SK-N-SH (cell line): ENCODE measurements at regions not wholly inside any gene's neighbourhood (a gene's known extent, or its start where the extent isn't known, plus 50 kb on each side); places are given as distances from the start of the nearest gene placed in this dataset.

Experiments
- CTCF ChIA-PET: fragments of 300-600, 350-600 bp; formaldehyde crosslinking; extraction: SDS; loops from one replicate; lab custom pipeline; 2021; lab: Yijun Ruan, JAX
- POLR2A ChIA-PET: fragments of 350-600 bp; sonication (Branson Sonifier 250); formaldehyde crosslinking; extraction: SDS; loops from one replicate; lab custom pipeline; 2020; ENCODE audit warnings: antibody characterized with exemption, inconsistent platforms; lab: Yijun Ruan, JAX
- DNase-seq: peaks from one replicate; pipeline ENCODE4 v3.0.0; 2012
- H2AFZ ChIP-seq: fragments of 200-600 bp; sonication (generic); 2 replicates; pipeline ENCODE4 v1.8.1; 2016; ENCODE audit warnings: antibody characterized with exemption, mild to moderate bottlenecking, low read depth
- H3F3A ChIP-seq: fragments of 200-600 bp; sonication (generic); replicated peaks from 2 replicates; pipeline ENCODE3; 2016; ENCODE audit warnings: antibody characterized with exemption, mild to moderate bottlenecking; ENCODE audit not compliant: insufficient read depth
- H3K27ac ChIP-seq, 2 experiments: fragments of 200-500 bp in 1 of 2; fragments of 200-600 bp in 1 of 2; sonication (Bioruptor generic) in 1 of 2; sonication (generic), shearing (Covaris generic) in 1 of 2; 2 replicates each; pipeline versions ENCODE4 v1.5.1 to v1.6.1; 2014 to 2016; ENCODE audit warnings: low read depth in 2 of 2, inconsistent platforms in 1 of 2, low read length in 1 of 2, mild to moderate bottlenecking in 1 of 2, mixed read lengths in 1 of 2
- H3K27me3 ChIP-seq: fragments of 200-600 bp; sonication (generic), shearing (Covaris generic); 2 replicates; pipeline ENCODE4 v1.6.1; 2016; ENCODE audit warnings: mixed run types; ENCODE audit not compliant: insufficient read depth
- H3K36me3 ChIP-seq, 2 experiments: fragments of 200-500 bp in 1 of 2; fragments of 200-600 bp in 1 of 2; sonication (Bioruptor generic) in 1 of 2; sonication (generic) in 1 of 2; replicated peaks in 1 of 2; 2 replicates each; pipeline versions ENCODE3 to v1.5.1; 2014 to 2016; ENCODE audit warnings: low read length in 1 of 2, mild to moderate bottlenecking in 1 of 2; ENCODE audit not compliant: insufficient read depth in 2 of 2, control insufficient read depth in 1 of 2
- H3K4me1 ChIP-seq, 2 experiments: fragments of 200-500 bp in 1 of 2; fragments of 200-600 bp in 1 of 2; sonication (Bioruptor generic) in 1 of 2; sonication (generic), shearing (Covaris generic) in 1 of 2; 2 replicates each; pipeline versions ENCODE4 v1.5.1 to v1.6.1; 2014 to 2016; ENCODE audit warnings: low read depth in 1 of 2, low read length in 1 of 2, mixed run types in 1 of 2; ENCODE audit not compliant: insufficient read depth in 2 of 2, control insufficient read depth in 1 of 2
- H3K4me2 ChIP-seq: fragments of 200-600 bp; sonication (generic), shearing (Covaris generic); 2 replicates; pipeline ENCODE4 v1.6.1; 2017; ENCODE audit warnings: mixed run types
- H3K4me3 ChIP-seq, 2 experiments: fragments of 200-500 bp in 1 of 2; fragments of 200-600 bp in 1 of 2; sonication (Bioruptor generic) in 1 of 2; sonication (generic), shearing (Covaris generic) in 1 of 2; 2 replicates each; pipeline versions ENCODE4 v1.5.1 to v1.8.1; 2014 to 2016; ENCODE audit warnings: low read depth in 2 of 2, inconsistent platforms in 1 of 2, low read length in 1 of 2, mild to moderate bottlenecking in 1 of 2, mixed read lengths in 1 of 2, moderate library complexity in 1 of 2
- H3K79me2 ChIP-seq: fragments of 200-600 bp; sonication (generic); 2 replicates; pipeline ENCODE4 v1.8.1; 2017; ENCODE audit warnings: mild to moderate bottlenecking; ENCODE audit not compliant: insufficient read depth
- H3K9ac ChIP-seq: fragments of 200-600 bp; sonication (generic); 2 replicates; pipeline ENCODE4 v1.6.1; 2017; ENCODE audit warnings: mixed run types
- H3K9me2 ChIP-seq: fragments of 200-600 bp; sonication (generic); 2 replicates; pipeline ENCODE4 v1.6.1; 2017; ENCODE audit warnings: mixed run types
- H3K9me3 ChIP-seq: fragments of 200-600 bp; sonication (generic); 2 replicates; pipeline ENCODE4 v1.6.1; 2017; ENCODE audit warnings: mixed run types, mild to moderate bottlenecking, moderate library complexity
- H4K20me1 ChIP-seq: fragments of 200-600 bp; sonication (generic); 2 replicates; pipeline ENCODE4 v1.6.1; 2017; ENCODE audit warnings: mild to moderate bottlenecking, mixed run types; ENCODE audit not compliant: insufficient read depth
- CHD2 ChIP-seq: fragments of 150-350 bp; IDR thresholded peaks from 2 replicates; pipeline ENCODE4 v1.6.1; 2018; ENCODE audit warnings: low read length; ENCODE audit not compliant: partially characterized antibody
- ELF1 ChIP-seq: IDR thresholded peaks from 2 replicates; pipeline ENCODE4 v1.4.0; 2012
- EP300 ChIP-seq, 2 experiments: IDR thresholded peaks; 2 replicates each; pipeline versions ENCODE4 v1.4.0 to v1.6.1; 2012; ENCODE audit warnings: borderline replicate concordance in 1 of 2, low read depth in 1 of 2, low read length in 1 of 2
- EZH2phosphoT487 ChIP-seq: fragments of 200-600 bp; sonication (generic); IDR thresholded peaks from 2 replicates; pipeline ENCODE4 v1.6.1; 2017; ENCODE audit warnings: low read depth, mixed run types, mild to moderate bottlenecking, antibody characterized with exemption, moderate library complexity, borderline replicate concordance
- FOXJ3 ChIP-seq: sonication (generic); formaldehyde crosslinking; IDR thresholded peaks from 2 replicates; pipeline ENCODE4 v1.5.1; 2020; ENCODE audit warnings: mild to moderate bottlenecking, missing genetic modification reagents
- FOXM1 ChIP-seq: IDR thresholded peaks from 2 replicates; pipeline ENCODE4 v1.4.0; 2012; ENCODE audit warnings: low read depth, mild to moderate bottlenecking
- GABPA ChIP-seq: IDR thresholded peaks from 2 replicates; pipeline ENCODE4 v1.4.0; 2012; ENCODE audit warnings: low read depth, mild to moderate bottlenecking
- GATA2 ChIP-seq: sonication (generic); formaldehyde crosslinking; IDR thresholded peaks from 2 replicates; pipeline ENCODE4 v1.5.0; 2020; ENCODE audit warnings: mild to moderate bottlenecking, missing genetic modification reagents
- IRF3 ChIP-seq: fragments of 150-350 bp; IDR thresholded peaks from 2 replicates; pipeline ENCODE4 v1.6.1; 2016; ENCODE audit warnings: mild to moderate bottlenecking, low read depth, low read length
- JUND ChIP-seq: IDR thresholded peaks from 2 replicates; pipeline ENCODE4 v1.4.0; 2012
- MAX ChIP-seq: IDR thresholded peaks from 2 replicates; pipeline ENCODE4 v1.4.0; 2012; ENCODE audit warnings: low read depth
- MEF2A ChIP-seq: IDR thresholded peaks from 2 replicates; pipeline ENCODE4 v1.4.0; 2012; ENCODE audit warnings: low read depth, borderline replicate concordance
- MXI1 ChIP-seq: IDR thresholded peaks from 2 replicates; pipeline ENCODE4 v1.6.1; 2012; ENCODE audit warnings: mild to moderate bottlenecking, low read depth, low read length, improper control_type of control experiment
- POLR2AphosphoS5 ChIP-seq: IDR thresholded peaks from 2 replicates; pipeline ENCODE4 v1.6.1; 2012; ENCODE audit warnings: low read depth, low read length
- RCOR1 ChIP-seq: fragments of 150-350 bp; IDR thresholded peaks from 2 replicates; pipeline ENCODE4 v1.6.1; 2017; ENCODE audit warnings: antibody characterized with exemption, low read length
- REST ChIP-seq: IDR thresholded peaks from 2 replicates; pipeline ENCODE4 v1.6.1; 2012; ENCODE audit warnings: mild to moderate bottlenecking, low read depth, low read length, moderate library complexity
- RXRA ChIP-seq: IDR thresholded peaks from 2 replicates; pipeline ENCODE4 v1.4.0; 2012; ENCODE audit warnings: low read depth, mild to moderate bottlenecking, borderline replicate concordance
- SIN3A ChIP-seq: IDR thresholded peaks from 2 replicates; pipeline ENCODE4 v1.6.1; 2012; ENCODE audit warnings: low read depth, mild to moderate bottlenecking, low read length, moderate library complexity, borderline replicate concordance
- WGBS: methylation state at CpG from one replicate; pipeline ENCODE4 v1.1.6; 2017; ENCODE audit warnings: low lambda C conversion rate; 5-methylcytosine and 5-hydroxymethylcytosine counted together

- Histone ChIP-seq H3K4me1 (no peaks in the 10 kb centered on the region), H3K9ac (no peak overlapping the region), H3K36me3 (no peaks in the 10 kb centered on the region), H3K27ac (no peak overlapping the region), H3K9me3 (no peaks in the 10 kb centered on the region), H3K9me2 (no peaks in the 10 kb centered on the region), H3K4me3 (no peak overlapping the region), H3K79me2 (no peaks in the 10 kb centered on the region), H3F3A (no peaks in the 10 kb centered on the region), H4K20me1 (no peaks in the 10 kb centered on the region), H3K27me3 (no peaks in the 10 kb centered on the region), H2AFZ (no peak overlapping the region), H3K4me2 (no peak overlapping the region)
- no peak for DNase-seq
- TF ChIP-seq ELF1 (no peak), MXI1 (no peak), IRF3 (no peak), CHD2 (no peak), MAX (no peak), EZH2phosphoT487 (no peak), SIN3A (no peak), RCOR1 (no peak), POLR2AphosphoS5 (no peak), JUND (no peak), RXRA (no peak), REST (no peak), MEF2A (no peak), EP300 (IDR thresholded peaks at IDR 0.05; ENCODE audit: borderline replicate concordance in 1 of 2, low read depth in 1 of 2, low read length in 1 of 2) (no peak), FOXM1 (no peak), FOXJ3 (CRISPR knock-in tag) (no peak), GABPA (no peak), GATA2 (no peak)
- ChIA-PET POLR2A (no interaction called here), CTCF (interaction anchor here (0.8 kb wide), 1 partner anchor 13 kb away, joined by 4 read pairs; no protein-coding TSS in a partner anchor)
- 83% methylated on average over 2 of the region's 2 CpGs for WGBS
These were observed 93.2 kb upstream of the DGKB start for GRCh38 chr7:14995774-14996173.
